Type B pancreatic cell (in vitro differentiated cells): ENCODE measurements at regions not wholly inside any gene's neighbourhood (a gene's known extent, or its start where the extent isn't known, plus 50 kb on each side); places are given as distances from the start of the nearest gene placed in this dataset.

ENCODE experiments used
- DNase-seq: peaks from one replicate; pipeline ENCODE4 v3.0.0; 2021; ENCODE audit warnings: mixed read lengths; ENCODE audit not compliant: unreplicated experiment; ENCODE audit errors: extremely low spot score
- H3K27ac Mint-ChIP-seq: 2 replicates; pipeline ENCODE4 v1.8.0; 2021; ENCODE audit warnings: mild to moderate bottlenecking, mixed read lengths
- H3K27me3 Mint-ChIP-seq: 2 replicates; pipeline ENCODE4 v1.8.0; 2021; ENCODE audit warnings: mixed read lengths
- H3K36me3 Mint-ChIP-seq: 2 replicates; pipeline ENCODE4 v1.8.0; 2021; ENCODE audit warnings: mixed read lengths
- H3K4me1 Mint-ChIP-seq: one replicate; pipeline ENCODE4 v1.8.0; 2021; ENCODE audit warnings: mixed read lengths; ENCODE audit not compliant: unreplicated experiment
- H3K4me3 Mint-ChIP-seq: 2 replicates; pipeline ENCODE4 v1.8.0; 2021; ENCODE audit warnings: mild to moderate bottlenecking, mixed read lengths
- H3K9me3 Mint-ChIP-seq: 2 replicates; pipeline ENCODE4 v1.8.0; 2021; ENCODE audit warnings: mixed read lengths
- TF ChIP-seq, protein P1 (sequence below): fragments of 200-600 bp; sonication (generic); conservative IDR thresholded peaks from 2 replicates; pipeline ENCODE4 v1.5.0; 2021; ENCODE audit warnings: antibody characterized with exemption, mild to moderate bottlenecking

DNA sequence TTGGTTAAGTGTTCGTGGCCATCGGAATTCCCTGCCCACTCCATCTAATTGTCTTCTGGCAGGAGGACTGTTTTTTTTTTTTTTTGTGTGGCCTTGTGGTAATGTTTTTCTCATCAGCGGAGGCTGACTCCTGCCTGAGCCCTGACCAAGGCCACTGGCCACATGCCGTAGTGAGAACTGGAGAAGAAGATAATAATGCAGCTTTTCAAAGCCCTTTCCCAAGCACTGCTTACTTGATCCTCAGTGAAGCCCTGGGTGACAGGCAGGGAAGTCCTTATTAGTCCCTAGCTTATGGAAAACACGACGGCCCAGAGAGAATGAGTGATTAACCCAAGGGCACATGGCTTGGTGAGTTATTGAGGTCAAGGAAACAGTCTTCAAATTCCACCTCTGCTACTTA is 71.2 kb downstream of the ADM start:
- Mint-ChIP-seq H3K4me1 (peaks cover 35% of the 10 kb centered on the region), H3K27ac (no peak overlapping the region), H3K4me3 (no peak overlapping the region), H3K36me3 (no peaks in the 10 kb centered on the region), H3K27me3 (no peaks in the 10 kb centered on the region), H3K9me3 (peaks cover 5% of the 10 kb centered on the region)
- TF ChIP-seq, protein P1, sequence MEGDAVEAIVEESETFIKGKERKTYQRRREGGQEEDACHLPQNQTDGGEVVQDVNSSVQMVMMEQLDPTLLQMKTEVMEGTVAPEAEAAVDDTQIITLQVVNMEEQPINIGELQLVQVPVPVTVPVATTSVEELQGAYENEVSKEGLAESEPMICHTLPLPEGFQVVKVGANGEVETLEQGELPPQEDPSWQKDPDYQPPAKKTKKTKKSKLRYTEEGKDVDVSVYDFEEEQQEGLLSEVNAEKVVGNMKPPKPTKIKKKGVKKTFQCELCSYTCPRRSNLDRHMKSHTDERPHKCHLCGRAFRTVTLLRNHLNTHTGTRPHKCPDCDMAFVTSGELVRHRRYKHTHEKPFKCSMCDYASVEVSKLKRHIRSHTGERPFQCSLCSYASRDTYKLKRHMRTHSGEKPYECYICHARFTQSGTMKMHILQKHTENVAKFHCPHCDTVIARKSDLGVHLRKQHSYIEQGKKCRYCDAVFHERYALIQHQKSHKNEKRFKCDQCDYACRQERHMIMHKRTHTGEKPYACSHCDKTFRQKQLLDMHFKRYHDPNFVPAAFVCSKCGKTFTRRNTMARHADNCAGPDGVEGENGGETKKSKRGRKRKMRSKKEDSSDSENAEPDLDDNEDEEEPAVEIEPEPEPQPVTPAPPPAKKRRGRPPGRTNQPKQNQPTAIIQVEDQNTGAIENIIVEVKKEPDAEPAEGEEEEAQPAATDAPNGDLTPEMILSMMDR, result no peak
- DNase-seq, result no peak

DNA sequence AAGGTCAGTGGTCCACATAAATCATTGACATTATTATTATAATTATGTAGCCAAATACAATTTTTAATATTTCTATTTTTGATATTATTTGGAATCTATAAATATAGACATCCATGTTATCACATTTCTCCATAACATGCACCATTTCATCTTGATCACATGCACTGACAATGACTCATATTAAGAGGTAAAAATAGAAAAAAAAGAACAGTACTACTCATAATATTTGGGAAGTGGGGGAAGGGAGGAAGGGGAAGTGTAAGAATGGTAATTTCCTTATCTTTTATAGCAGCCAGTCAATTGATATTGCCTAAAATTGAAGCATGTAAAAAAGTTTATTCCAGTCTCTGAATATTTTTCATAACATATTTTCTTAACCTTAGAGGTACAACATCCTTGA is 72.3 kb downstream of the ADM start:
- no peak overlapping the region for H3K27ac Mint-ChIP-seq
- no peak overlapping the region for H3K4me3 Mint-ChIP-seq
- TF ChIP-seq, protein P1, result no peak
- H3K27me3 Mint-ChIP-seq, result no peaks in the 10 kb centered on the region
- peaks cover 33% of the 10 kb centered on the region for H3K4me1 Mint-ChIP-seq
- no peak for DNase-seq
- H3K9me3 Mint-ChIP-seq, result peaks cover 4% of the 10 kb centered on the region
- H3K36me3 Mint-ChIP-seq, result no peaks in the 10 kb centered on the region

DNA sequence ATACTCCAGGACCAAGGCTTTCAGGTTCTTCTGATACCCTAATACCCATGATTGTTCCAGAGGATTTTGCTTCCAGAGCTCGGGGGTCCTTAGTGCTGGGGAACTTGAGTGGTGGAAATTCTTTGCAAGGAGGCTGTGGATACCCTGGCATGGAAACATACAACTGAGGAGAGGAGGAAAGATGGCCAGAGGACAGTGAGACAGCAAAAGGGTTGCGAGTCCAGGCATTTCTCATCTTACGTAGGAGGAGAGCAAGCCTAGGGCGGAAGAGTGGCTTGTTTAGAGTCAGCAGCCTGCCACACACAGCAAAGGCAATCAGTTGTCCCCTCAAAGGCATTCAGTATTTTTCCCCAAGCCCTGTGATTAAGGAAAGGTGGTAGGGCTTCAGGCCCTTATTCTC is 73.5 kb downstream of the ADM start:
- Mint-ChIP-seq H3K27me3 (no peaks in the 10 kb centered on the region), H3K27ac (no peak overlapping the region), H3K4me1 (peaks cover 22% of the 10 kb centered on the region), H3K36me3 (no peaks in the 10 kb centered on the region), H3K9me3 (peaks cover 4% of the 10 kb centered on the region), H3K4me3 (no peak overlapping the region)
- no peak for DNase-seq
- TF ChIP-seq, protein P1, result no peak

DNA sequence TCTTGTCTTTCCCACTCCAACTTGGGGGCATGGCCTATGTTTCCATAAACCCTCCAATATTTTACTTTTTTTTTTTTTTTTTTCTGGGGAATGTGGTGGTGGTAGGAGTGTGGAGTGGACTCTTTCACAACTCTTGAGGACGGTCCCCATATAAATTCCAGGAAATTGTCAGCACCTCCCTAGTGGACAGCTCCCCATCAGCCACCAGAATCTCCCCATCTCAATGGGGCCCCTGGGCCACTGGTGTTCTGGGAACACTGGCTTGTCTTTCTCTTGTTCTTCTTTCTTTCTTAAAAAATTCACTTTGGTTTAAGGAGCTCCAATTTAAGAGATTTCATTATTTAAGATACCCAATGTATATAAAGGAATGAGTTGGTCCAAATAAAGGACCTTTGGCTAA is 74.1 kb downstream of the ADM start:
- H3K4me1 Mint-ChIP-seq, result peaks cover 19% of the 10 kb centered on the region
- H3K27ac Mint-ChIP-seq, result no peak overlapping the region
- H3K27me3 Mint-ChIP-seq, result no peaks in the 10 kb centered on the region
- TF ChIP-seq, protein P1, result no peak
- H3K9me3 Mint-ChIP-seq, result peaks cover 4% of the 10 kb centered on the region
- no peak for DNase-seq
- no peak overlapping the region for H3K4me3 Mint-ChIP-seq
- no peaks in the 10 kb centered on the region for H3K36me3 Mint-ChIP-seq

DNA sequence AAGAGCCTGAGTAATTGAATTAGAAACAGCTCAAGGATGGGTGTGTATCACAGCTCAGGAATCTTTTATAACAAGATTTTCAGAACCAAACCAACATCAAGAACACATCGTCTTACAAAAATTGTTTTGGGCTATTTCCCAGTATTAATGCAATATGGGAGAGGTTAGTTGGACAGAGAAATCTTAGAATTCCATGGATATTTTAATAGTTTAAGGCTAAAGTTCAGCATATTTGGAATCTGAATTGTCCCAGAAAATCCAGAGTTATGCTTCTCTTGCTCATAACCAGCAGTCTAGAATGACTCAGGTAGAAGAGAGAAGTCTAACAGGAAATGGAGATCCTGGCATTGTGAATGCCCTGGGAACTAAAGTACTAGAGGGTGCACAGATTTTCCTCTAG is 74.6 kb downstream of the ADM start:
- H3K4me1 Mint-ChIP-seq, result peaks cover 16% of the 10 kb centered on the region
- DNase-seq, result no peak
- no peak overlapping the region for H3K27ac Mint-ChIP-seq
- no peaks in the 10 kb centered on the region for H3K36me3 Mint-ChIP-seq
- TF ChIP-seq, protein P1, result no peak
- no peak overlapping the region for H3K4me3 Mint-ChIP-seq
- no peaks in the 10 kb centered on the region for H3K27me3 Mint-ChIP-seq
- H3K9me3 Mint-ChIP-seq, result peaks cover 4% of the 10 kb centered on the region
